ENCODE measurements at regions not wholly inside any gene's neighbourhood (a gene's known extent, or its start where the extent isn't known, plus 50 kb on each side); places are given as distances from the start of the nearest gene placed in this dataset.

- no peaks in the 10 kb centered on the region for H3K27me3 Mint-ChIP-seq (ENCODE audit: low read depth in 3 of 3)
- no peak for DNase-seq
- no peaks in the 10 kb centered on the region for H3K4me1 Mint-ChIP-seq
- H3K9me3 Mint-ChIP-seq = peaks cover 0 to 21% (median 3%) of the 10 kb centered on the region in 6 donors
- H3K4me3 Mint-ChIP-seq = no peak overlapping the region
- no peak overlapping the region for H3K27ac Mint-ChIP-seq
- no peaks in the 10 kb centered on the region for H3K36me3 Mint-ChIP-seq
Observed at GRCh38 chr3:22469995-22470394, 719.0 kb upstream of the ZNF385D start.

GRCh38 chr3:22471557-22471956, 720.5 kb upstream of the ZNF385D start:
- Mint-ChIP-seq H3K27ac (no peak overlapping the region), H3K27me3 (ENCODE audit: low read depth in 3 of 3) (no peaks in the 10 kb centered on the region), H3K4me3 (no peak overlapping the region), H3K36me3 (no peaks in the 10 kb centered on the region), H3K9me3 (peaks cover 2 to 27% (median 5%) of the 10 kb centered on the region in 6 donors), H3K4me1 (no peaks in the 10 kb centered on the region)
- no peak for DNase-seq

GRCh38 chr3:22474706-22475445, 723.9 kb upstream of the ZNF385D start:
- Mint-ChIP-seq H3K9me3 (peaks cover 2 to 32% (median 6%) of the 10 kb centered on the region in 6 donors), H3K4me1 (no peaks in the 10 kb centered on the region), H3K4me3 (no peak overlapping the region), H3K36me3 (no peaks in the 10 kb centered on the region), H3K27ac (no peak overlapping the region), H3K27me3 (ENCODE audit: low read depth in 3 of 3) (peaks cover 0 to 1% (median 0%) of the 10 kb centered on the region in 3 donors)
- no peak for DNase-seq

GRCh38 chr3:22475665-22476240, 724.7 kb upstream of the ZNF385D start:
- Mint-ChIP-seq H3K27ac (no peak overlapping the region), H3K27me3 (ENCODE audit: low read depth in 3 of 3) (peaks cover 0 to 1% (median 0%) of the 10 kb centered on the region in 3 donors), H3K9me3 (peaks cover 2 to 33% (median 6%) of the 10 kb centered on the region in 6 donors), H3K4me1 (no peaks in the 10 kb centered on the region), H3K4me3 (no peak overlapping the region), H3K36me3 (no peaks in the 10 kb centered on the region)
- no peak for DNase-seq

- no peaks in the 10 kb centered on the region for H3K36me3 Mint-ChIP-seq
- H3K27ac Mint-ChIP-seq = no peak overlapping the region
- peaks cover 0 to 24% (median 5%) of the 10 kb centered on the region in 6 donors for H3K9me3 Mint-ChIP-seq
- DNase-seq = no peak
- H3K27me3 Mint-ChIP-seq (ENCODE audit: low read depth in 3 of 3) = peaks cover 0 to 1% (median 0%) of the 10 kb centered on the region in 3 donors
- H3K4me1 Mint-ChIP-seq = no peaks in the 10 kb centered on the region
- H3K4me3 Mint-ChIP-seq = no peak overlapping the region
Observed at GRCh38 chr3:22476976-22477375, 726.0 kb upstream of the ZNF385D start.

- DNase-seq = no peak
- H3K27ac Mint-ChIP-seq = no peak overlapping the region
- H3K4me1 Mint-ChIP-seq = no peaks in the 10 kb centered on the region
- H3K36me3 Mint-ChIP-seq = no peaks in the 10 kb centered on the region
- peaks cover 0 to 28% (median 1%) of the 10 kb centered on the region in 6 donors for H3K9me3 Mint-ChIP-seq
- H3K4me3 Mint-ChIP-seq = no peak overlapping the region
- H3K27me3 Mint-ChIP-seq (ENCODE audit: low read depth in 3 of 3) = peaks cover 0 to 2% (median 0%) of the 10 kb centered on the region in 3 donors
Observed at GRCh38 chr3:22485954-22486353, 717.2 kb upstream of the UBE2E2 start.

- Mint-ChIP-seq H3K4me3 (no peak overlapping the region), H3K4me1 (no peaks in the 10 kb centered on the region), H3K9me3 (peaks cover 0 to 26% (median 4%) of the 10 kb centered on the region in 6 donors), H3K27me3 (ENCODE audit: low read depth in 3 of 3) (peaks cover 0 to 2% (median 0%) of the 10 kb centered on the region in 3 donors), H3K36me3 (no peaks in the 10 kb centered on the region), H3K27ac (no peak overlapping the region)
- no peak for DNase-seq
Observed at GRCh38 chr3:22490747-22491146, 712.4 kb upstream of the UBE2E2 start.

- no peaks in the 10 kb centered on the region for H3K36me3 Mint-ChIP-seq
- no peaks in the 10 kb centered on the region for H3K4me1 Mint-ChIP-seq
- H3K4me3 Mint-ChIP-seq = no peak overlapping the region
- no peak overlapping the region for H3K27ac Mint-ChIP-seq
- peaks cover 0 to 29% (median 4%) of the 10 kb centered on the region in 6 donors for H3K9me3 Mint-ChIP-seq
- DNase-seq = no peak
- peaks cover 0 to 2% (median 2%) of the 10 kb centered on the region in 3 donors for H3K27me3 Mint-ChIP-seq (ENCODE audit: low read depth in 3 of 3)
Observed at GRCh38 chr3:22491344-22491743, 711.8 kb upstream of the UBE2E2 start.

GRCh38 chr3:22492342-22492741, 710.8 kb upstream of the UBE2E2 start:
- no peaks in the 10 kb centered on the region for H3K4me1 Mint-ChIP-seq
- H3K4me3 Mint-ChIP-seq = no peak overlapping the region
- no peak for DNase-seq
- H3K27ac Mint-ChIP-seq = no peak overlapping the region
- no peaks in the 10 kb centered on the region for H3K36me3 Mint-ChIP-seq
- H3K9me3 Mint-ChIP-seq = peaks cover 0 to 29% (median 4%) of the 10 kb centered on the region in 6 donors
- H3K27me3 Mint-ChIP-seq (ENCODE audit: low read depth in 3 of 3) = peaks cover 0 to 2% (median 2%) of the 10 kb centered on the region in 3 donors

- Mint-ChIP-seq H3K27ac (no peak overlapping the region), H3K4me3 (no peak overlapping the region), H3K36me3 (no peaks in the 10 kb centered on the region), H3K9me3 (peaks cover 0 to 23% (median 4%) of the 10 kb centered on the region in 6 donors), H3K4me1 (no peaks in the 10 kb centered on the region), H3K27me3 (ENCODE audit: low read depth in 3 of 3) (peaks cover 0 to 2% (median 2%) of the 10 kb centered on the region in 3 donors)
- no peak for DNase-seq
Observed at GRCh38 chr3:22495241-22495640, 707.9 kb upstream of the UBE2E2 start.

GRCh38 chr3:22495791-22496190, 707.3 kb upstream of the UBE2E2 start:
- H3K4me1 Mint-ChIP-seq = no peaks in the 10 kb centered on the region
- peaks cover 0 to 2% (median 2%) of the 10 kb centered on the region in 3 donors for H3K27me3 Mint-ChIP-seq (ENCODE audit: low read depth in 3 of 3)
- H3K27ac Mint-ChIP-seq = no peak overlapping the region
- H3K4me3 Mint-ChIP-seq = no peak overlapping the region
- no peak for DNase-seq
- H3K36me3 Mint-ChIP-seq = no peaks in the 10 kb centered on the region
- H3K9me3 Mint-ChIP-seq = peaks cover 0 to 22% (median 5%) of the 10 kb centered on the region in 6 donors

- peaks cover 0 to 26% (median 7%) of the 10 kb centered on the region in 6 donors for H3K9me3 Mint-ChIP-seq
- no peaks in the 10 kb centered on the region for H3K4me1 Mint-ChIP-seq
- H3K36me3 Mint-ChIP-seq = no peaks in the 10 kb centered on the region
- H3K27me3 Mint-ChIP-seq (ENCODE audit: low read depth in 3 of 3) = peaks cover 0 to 2% (median 2%) of the 10 kb centered on the region in 3 donors
- no peak overlapping the region for H3K27ac Mint-ChIP-seq
- no peak overlapping the region for H3K4me3 Mint-ChIP-seq
- no peak for DNase-seq
Observed at GRCh38 chr3:22496641-22497040, 706.5 kb upstream of the UBE2E2 start.

- Mint-ChIP-seq H3K27me3 (ENCODE audit: low read depth in 3 of 3) (no peaks in the 10 kb centered on the region), H3K27ac (no peak overlapping the region)
Observed at GRCh38 chr3:22506871-22507270, 696.3 kb upstream of the UBE2E2 start.

GRCh38 chr3:22507709-22508108, 695.4 kb upstream of the UBE2E2 start:
- H3K9me3 Mint-ChIP-seq = peaks cover 0 to 26% (median 7%) of the 10 kb centered on the region in 6 donors
- H3K4me1 Mint-ChIP-seq = no peaks in the 10 kb centered on the region
- H3K4me3 Mint-ChIP-seq = no peak overlapping the region
- no peak for DNase-seq
- no peak overlapping the region for H3K27ac Mint-ChIP-seq
- no peaks in the 10 kb centered on the region for H3K36me3 Mint-ChIP-seq
- peaks cover 0 to 1% (median 0%) of the 10 kb centered on the region in 3 donors for H3K27me3 Mint-ChIP-seq (ENCODE audit: low read depth in 3 of 3)

More at GRCh38 chr3:22506871-22507270, 696.3 kb upstream of the UBE2E2 start:
- Mint-ChIP-seq H3K4me1 (no peaks in the 10 kb centered on the region), H3K36me3 (no peaks in the 10 kb centered on the region), H3K4me3 (no peak overlapping the region), H3K9me3 (peaks cover 0 to 29% (median 8%) of the 10 kb centered on the region in 6 donors)
- DNase-seq = no peak

Measured in immature natural killer cell (primary cell).